ENCODE measurements at regions not wholly inside any gene's neighbourhood (a gene's known extent, or its start where the extent isn't known, plus 50 kb on each side); places are given as distances from the start of the nearest gene placed in this dataset.

DNA sequence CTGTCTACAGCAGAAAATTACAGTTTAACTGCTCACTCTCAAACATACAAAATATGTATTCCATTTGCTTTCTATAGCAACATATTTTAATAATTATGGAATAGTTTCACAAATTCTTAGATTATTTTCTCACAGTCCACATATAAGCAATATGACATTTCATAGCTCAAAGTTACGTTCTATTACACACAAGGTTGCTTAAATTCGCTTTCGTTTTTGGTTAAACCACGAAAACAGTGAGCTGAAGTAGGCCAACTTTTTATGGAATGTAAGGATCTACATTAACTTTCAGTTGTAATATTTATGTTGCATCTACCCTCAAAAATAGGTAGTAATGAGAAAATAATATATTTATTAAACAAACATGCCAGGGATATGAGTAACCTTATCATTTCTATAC is 966.0 kb upstream of the ACO1 start:
- TF ChIP-seq, protein P1, sequence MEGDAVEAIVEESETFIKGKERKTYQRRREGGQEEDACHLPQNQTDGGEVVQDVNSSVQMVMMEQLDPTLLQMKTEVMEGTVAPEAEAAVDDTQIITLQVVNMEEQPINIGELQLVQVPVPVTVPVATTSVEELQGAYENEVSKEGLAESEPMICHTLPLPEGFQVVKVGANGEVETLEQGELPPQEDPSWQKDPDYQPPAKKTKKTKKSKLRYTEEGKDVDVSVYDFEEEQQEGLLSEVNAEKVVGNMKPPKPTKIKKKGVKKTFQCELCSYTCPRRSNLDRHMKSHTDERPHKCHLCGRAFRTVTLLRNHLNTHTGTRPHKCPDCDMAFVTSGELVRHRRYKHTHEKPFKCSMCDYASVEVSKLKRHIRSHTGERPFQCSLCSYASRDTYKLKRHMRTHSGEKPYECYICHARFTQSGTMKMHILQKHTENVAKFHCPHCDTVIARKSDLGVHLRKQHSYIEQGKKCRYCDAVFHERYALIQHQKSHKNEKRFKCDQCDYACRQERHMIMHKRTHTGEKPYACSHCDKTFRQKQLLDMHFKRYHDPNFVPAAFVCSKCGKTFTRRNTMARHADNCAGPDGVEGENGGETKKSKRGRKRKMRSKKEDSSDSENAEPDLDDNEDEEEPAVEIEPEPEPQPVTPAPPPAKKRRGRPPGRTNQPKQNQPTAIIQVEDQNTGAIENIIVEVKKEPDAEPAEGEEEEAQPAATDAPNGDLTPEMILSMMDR (IDR thresholded peaks at IDR 0.05): no peak
- no peak for TF ChIP-seq POLR2A (IDR thresholded peaks at IDR 0.05; ENCODE audit: low read depth)
- TF ChIP-seq POLR2AphosphoS5 (IDR thresholded peaks at IDR 0.05): no peak
- no peak for TF ChIP-seq EP300 (IDR thresholded peaks at IDR 0.05)

All from esophagus muscularis mucosa (tissue), 4 donors.